Stimulated activated naive CD8-positive, alpha-beta T cell treated with anti-CD3 and anti-CD28 coated beads, Interleukin-15, amount 100 ng/mL, for 72 hours (primary cell): ENCODE measurements at regions not wholly inside any gene's neighbourhood (a gene's known extent, or its start where the extent isn't known, plus 50 kb on each side); places are given as distances from the start of the nearest gene placed in this dataset.

Experiments used
- ATAC-seq: fragments of 150-1000 bp; cut with Tn5 transposase; 2 replicates; pipeline ENCODE4 v1.10.0; 2021; ENCODE audit warnings: mild to moderate bottlenecking, moderate library complexity
- DNase-seq, 2 donors: peaks; one replicate each; pipeline ENCODE4 v3.0.0; 2021 to 2022
- H3K27ac Mint-ChIP-seq, 2 donors: one replicate each; pipeline ENCODE4 v1.8.0; 2022; ENCODE audit warnings: mild to moderate bottlenecking in 2 of 2, mixed read lengths in 2 of 2, moderate library complexity in 2 of 2
- H3K27me3 Mint-ChIP-seq: one replicate; pipeline ENCODE4 v1.8.0; 2022; ENCODE audit warnings: mixed read lengths
- H3K4me1 Mint-ChIP-seq: one replicate; pipeline ENCODE4 v1.8.0; 2022; ENCODE audit warnings: mild to moderate bottlenecking, mixed read lengths
- H3K4me3 Mint-ChIP-seq, 2 donors: one replicate each; pipeline ENCODE4 v1.8.0; 2022; ENCODE audit warnings: mild to moderate bottlenecking in 2 of 2, mixed read lengths in 2 of 2, moderate library complexity in 1 of 2
- H3K9me3 Mint-ChIP-seq, 2 donors: one replicate each; pipeline ENCODE4 v1.8.0; 2022; ENCODE audit warnings: mixed read lengths in 2 of 2

DNA sequence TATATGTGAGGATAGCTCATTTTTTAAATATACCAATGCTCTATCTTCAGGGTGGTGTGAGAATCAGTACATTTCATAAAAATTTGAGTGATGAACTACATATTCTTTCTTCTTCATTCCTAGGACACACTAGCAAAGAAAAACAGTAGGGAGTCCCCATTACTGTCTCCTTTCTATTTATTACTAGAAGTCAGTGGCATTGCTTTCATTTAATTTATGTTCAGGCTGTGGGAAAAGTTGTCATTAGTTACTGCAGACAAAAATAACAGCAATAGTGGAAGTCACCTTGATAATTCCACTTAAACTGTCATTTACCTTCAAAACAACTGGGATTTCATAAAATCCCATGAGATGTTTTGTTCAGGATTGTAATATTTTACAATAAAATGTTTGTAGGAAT lies 446.4 kb downstream of the GBE1 start:
- no peaks in the 10 kb centered on the region for H3K9me3 Mint-ChIP-seq
- DNase-seq (no peak), ATAC-seq (no peak)
- no peaks in the 10 kb centered on the region for H3K27me3 Mint-ChIP-seq
- no peak overlapping the region for H3K27ac Mint-ChIP-seq
- no peak overlapping the region for H3K4me3 Mint-ChIP-seq
- no peaks in the 10 kb centered on the region for H3K4me1 Mint-ChIP-seq

DNA sequence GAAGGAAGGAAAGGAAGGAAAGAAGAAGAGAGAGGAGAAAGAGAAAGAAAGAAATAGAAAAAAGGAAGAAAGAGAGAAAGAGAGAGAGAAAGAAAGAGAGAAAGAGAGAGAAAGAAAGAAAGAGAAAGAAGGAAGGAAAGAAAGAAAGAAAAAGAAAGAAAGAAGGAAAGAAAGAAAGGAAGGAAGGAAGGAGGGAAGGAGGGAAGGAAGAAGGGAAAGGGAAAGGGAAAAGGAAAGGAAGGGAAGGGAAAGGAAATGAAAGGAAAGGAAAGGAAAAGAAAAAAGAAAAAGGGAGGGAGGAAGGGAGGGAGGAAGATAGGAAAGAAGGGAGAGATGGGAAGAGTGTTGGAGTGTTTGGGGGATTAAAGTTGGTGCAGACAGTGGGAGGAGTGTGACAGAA lies 450.1 kb downstream of the GBE1 start:
- Mint-ChIP-seq H3K27me3 (no peaks in the 10 kb centered on the region), H3K4me1 (no peaks in the 10 kb centered on the region), H3K27ac (no peak overlapping the region), H3K4me3 (no peak overlapping the region), H3K9me3 (no peaks in the 10 kb centered on the region)
- DNase-seq (no peak), ATAC-seq (no peak)

DNA sequence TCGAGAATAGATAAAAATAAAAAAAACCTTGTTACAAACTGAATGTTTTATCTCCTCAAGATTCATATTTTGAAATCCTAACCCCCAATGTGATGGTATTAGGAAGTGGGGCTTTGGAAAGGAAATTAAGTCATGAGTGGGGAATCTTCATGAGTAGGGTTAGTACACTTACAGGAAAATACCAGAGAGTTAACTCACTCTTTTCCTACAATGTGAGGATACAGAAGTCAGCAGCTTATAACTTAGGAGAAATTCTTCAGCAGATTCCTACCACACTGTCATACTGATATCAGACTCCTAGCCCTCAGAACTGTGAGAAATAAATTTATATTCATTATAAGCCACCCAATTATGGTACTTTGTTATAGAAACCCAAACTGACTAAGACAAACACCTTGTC lies 453.1 kb downstream of the GBE1 start:
- Mint-ChIP-seq H3K9me3 (no peaks in the 10 kb centered on the region), H3K27ac (no peak overlapping the region), H3K27me3 (no peaks in the 10 kb centered on the region), H3K4me1 (no peaks in the 10 kb centered on the region), H3K4me3 (no peak overlapping the region)
- DNase-seq (no peak), ATAC-seq (no peak)

DNA sequence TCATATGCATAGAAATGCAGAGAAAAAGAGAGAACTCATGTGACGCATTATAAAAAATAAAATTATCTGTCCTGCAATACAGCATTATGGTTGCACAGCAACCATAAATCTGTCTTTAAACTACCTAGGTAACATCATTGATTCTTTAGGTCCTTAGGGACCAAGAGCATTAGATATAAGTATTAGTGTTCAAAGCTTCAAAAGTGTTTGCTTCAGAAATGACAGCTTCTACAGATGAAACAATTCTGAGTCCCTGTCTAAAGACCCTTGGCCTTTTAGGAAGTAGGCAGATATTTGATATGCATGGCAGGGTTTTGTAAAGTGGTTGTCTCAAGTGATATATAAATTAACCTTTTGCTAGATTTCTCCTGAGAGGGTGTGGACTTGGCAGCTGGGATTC lies 454.2 kb downstream of the GBE1 start:
- DNase-seq (no peak), ATAC-seq (no peak)
- Mint-ChIP-seq H3K4me3 (no peak overlapping the region), H3K4me1 (no peaks in the 10 kb centered on the region), H3K27me3 (no peaks in the 10 kb centered on the region), H3K27ac (no peak overlapping the region), H3K9me3 (no peaks in the 10 kb centered on the region)

DNA sequence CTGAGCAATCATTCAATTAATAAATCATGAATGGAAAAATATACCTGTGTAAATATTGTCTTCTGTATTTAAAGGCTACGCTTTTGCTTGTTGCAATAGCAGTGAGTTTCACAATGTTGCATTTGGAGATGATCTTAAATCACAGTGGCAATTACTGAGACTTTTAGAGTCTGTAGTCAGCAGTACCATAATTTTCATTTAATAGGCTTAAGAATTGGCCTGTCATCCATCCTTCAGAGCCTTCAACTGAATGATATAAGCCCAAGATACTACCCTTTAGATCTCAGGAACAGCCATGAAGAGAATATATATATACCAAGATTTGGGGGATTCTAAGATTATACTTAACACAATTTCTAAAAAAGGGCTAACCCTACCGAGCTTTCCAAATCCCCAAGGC lies 458.1 kb downstream of the GBE1 start:
- H3K4me3 Mint-ChIP-seq: no peak overlapping the region
- ATAC-seq: no peak
- peaks cover 0 to 5% of the 10 kb centered on the region in 2 donors for H3K9me3 Mint-ChIP-seq

DNA sequence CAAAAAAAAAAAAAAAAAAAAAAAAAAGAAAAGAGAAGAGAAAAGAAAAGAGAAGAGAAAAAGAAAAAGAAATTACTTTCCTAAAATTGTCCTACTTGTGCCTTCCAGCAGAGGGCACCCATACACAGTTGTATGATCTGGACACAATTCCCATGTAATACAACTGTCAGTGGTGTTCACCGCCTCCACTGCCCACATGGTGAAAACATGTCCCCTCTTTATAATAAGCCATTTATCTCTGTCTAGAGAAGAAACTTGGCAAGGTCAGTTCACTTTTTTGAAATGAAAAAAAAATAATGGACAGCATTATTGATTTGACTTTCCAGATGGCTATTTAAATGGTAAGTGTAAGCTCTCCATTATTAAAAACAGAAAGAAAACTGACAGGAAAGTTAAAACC lies 459.4 kb downstream of the GBE1 start:
- no peaks in the 10 kb centered on the region for H3K27me3 Mint-ChIP-seq
- no peak overlapping the region for H3K27ac Mint-ChIP-seq
- DNase-seq (no peak), ATAC-seq (no peak)
- H3K4me1 Mint-ChIP-seq: no peaks in the 10 kb centered on the region
- no peak overlapping the region for H3K4me3 Mint-ChIP-seq
- H3K9me3 Mint-ChIP-seq: peaks cover 0 to 10% of the 10 kb centered on the region in 2 donors

More for the DNA sequence above, 458.1 kb downstream of the GBE1 start:
- Mint-ChIP-seq H3K27me3 (no peaks in the 10 kb centered on the region), H3K27ac (no peak overlapping the region), H3K4me1 (no peaks in the 10 kb centered on the region)
- DNase-seq: no peak

DNA sequence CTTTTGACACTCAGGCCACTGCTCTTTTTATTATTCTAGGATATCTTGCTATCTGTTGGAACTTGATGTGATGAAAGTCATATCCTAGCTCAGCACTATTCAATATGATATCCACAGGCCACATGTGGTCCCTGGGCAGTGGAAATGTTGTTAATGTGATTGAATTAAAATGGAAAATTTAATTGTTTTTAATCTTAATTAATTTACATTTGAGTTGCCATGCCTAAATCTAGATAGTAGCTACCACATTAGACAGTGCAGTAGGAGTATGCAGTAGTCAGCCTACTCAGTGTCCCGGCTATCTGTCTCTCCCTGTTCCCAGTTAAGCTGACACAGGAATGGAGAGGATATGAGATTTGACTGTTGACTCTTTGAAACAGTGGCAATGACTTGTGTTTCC lies 460.2 kb downstream of the GBE1 start:
- no peak overlapping the region for H3K4me3 Mint-ChIP-seq
- ATAC-seq (no peak), DNase-seq (no peak)
- H3K27me3 Mint-ChIP-seq: no peaks in the 10 kb centered on the region
- peaks cover 0 to 10% of the 10 kb centered on the region in 2 donors for H3K9me3 Mint-ChIP-seq
- H3K27ac Mint-ChIP-seq: no peak overlapping the region
- H3K4me1 Mint-ChIP-seq: no peaks in the 10 kb centered on the region

DNA sequence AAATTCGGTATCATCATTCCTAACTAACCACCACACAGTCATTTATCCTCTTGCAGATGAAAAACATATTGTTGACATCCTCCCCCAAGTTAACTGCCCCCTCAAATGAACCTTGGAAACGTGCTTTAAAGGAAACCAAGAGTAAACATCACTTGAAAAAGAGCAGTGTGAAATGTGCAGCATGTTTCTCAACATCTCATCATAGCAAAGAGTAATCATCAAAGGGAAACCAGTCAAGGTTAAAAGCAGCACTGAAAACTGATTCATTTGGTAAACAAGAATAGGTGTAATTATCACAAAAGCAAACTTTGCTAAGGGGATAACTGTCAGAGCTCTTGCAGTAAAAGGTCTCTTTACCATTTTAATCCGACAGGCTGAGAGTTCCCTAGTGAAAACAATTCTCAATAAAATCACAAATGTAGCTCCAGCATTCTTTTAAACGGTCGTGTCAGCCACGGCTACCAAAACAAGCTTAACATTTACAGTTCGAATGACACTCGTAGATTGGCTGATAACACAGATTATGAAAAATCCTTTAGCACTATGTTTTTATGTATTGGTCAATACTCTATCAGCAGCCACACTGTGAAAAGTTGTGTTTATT lies 461.0 kb downstream of the GBE1 start:
- Mint-ChIP-seq H3K27ac (no peak overlapping the region), H3K9me3 (peaks cover 0 to 10% of the 10 kb centered on the region in 2 donors), H3K27me3 (no peaks in the 10 kb centered on the region), H3K4me1 (no peaks in the 10 kb centered on the region), H3K4me3 (no peak overlapping the region)
- no peak for ATAC-seq
- DNase-seq: no peak

DNA sequence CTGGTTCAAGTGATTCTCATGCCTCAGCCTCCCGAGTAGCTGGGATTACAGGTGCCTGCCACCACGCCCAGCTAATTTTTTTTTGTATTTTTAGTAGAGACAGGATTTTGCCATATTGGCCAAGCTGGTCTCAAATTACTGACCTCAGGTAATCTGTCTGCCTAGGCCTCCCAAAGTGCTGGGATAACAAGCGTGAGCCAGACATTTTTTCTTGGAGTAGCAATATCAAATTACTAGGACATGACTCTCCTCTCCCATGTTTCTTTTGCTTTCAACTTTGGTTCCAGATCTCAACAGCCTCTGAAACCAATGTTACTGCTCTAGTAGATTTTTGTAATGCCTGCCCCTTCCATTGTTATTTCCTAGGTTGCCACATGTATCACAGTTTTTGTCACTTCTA lies 462.0 kb downstream of the GBE1 start:
- H3K27me3 Mint-ChIP-seq: no peaks in the 10 kb centered on the region
- peaks cover 0 to 10% of the 10 kb centered on the region in 2 donors for H3K9me3 Mint-ChIP-seq
- no peaks in the 10 kb centered on the region for H3K4me1 Mint-ChIP-seq
- H3K27ac Mint-ChIP-seq: no peak overlapping the region
- H3K4me3 Mint-ChIP-seq: no peak overlapping the region
- DNase-seq (no peak), ATAC-seq (no peak)

DNA sequence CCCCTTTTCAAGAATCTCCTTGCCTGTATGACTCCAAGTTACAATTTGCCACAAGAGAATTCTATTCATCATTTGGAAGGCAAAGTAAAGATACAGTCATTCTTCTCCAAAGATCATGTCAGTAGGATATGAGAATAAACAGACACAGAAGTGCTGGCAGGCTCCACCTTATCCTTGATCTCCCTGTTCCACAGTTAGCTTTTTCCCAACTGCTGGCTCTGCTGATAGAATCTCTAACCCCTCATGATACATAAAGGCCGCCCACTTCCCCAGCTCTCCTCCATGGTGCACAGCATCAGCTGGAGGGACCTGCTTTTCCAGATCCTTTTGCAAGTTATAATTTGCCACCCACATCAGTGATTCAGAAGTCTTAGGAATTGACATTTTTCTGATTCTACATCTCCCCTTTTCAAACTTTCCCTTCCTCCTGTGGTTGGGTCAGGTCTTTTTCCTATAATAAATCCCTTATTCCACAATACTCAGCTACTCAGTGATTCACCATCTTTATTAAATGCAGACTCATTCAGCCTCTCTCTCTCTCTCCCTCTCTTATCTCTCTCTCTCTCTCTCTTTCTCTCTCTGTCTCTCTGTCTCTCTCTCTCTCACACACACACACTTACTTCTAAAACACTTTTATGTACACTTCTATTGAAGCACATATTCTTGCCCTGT lies 465.4 kb downstream of the GBE1 start:
- ATAC-seq (no peak), DNase-seq (no peak)
- H3K4me3 Mint-ChIP-seq: no peak overlapping the region
- no peaks in the 10 kb centered on the region for H3K27me3 Mint-ChIP-seq
- no peaks in the 10 kb centered on the region for H3K4me1 Mint-ChIP-seq
- H3K9me3 Mint-ChIP-seq: peaks cover 4 to 10% of the 10 kb centered on the region in 2 donors
- no peak overlapping the region for H3K27ac Mint-ChIP-seq

DNA sequence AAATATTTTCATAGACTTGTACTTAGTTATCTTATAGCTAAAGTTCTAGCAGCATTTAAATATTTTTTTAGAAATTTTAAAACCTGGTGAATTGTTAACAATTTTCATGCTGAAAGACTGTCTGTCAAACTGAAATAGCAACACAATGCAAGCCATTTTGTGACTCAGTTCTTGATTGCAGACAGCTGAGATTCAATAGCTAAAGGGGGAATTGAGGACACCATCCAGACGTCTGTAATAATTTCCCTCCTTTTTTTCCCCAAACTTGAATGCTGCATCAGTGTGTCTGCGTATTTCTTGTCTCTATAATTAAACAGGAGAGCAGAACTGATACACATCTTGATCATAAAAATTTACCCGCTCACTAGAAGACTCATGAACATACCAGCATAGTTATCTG lies 468.3 kb downstream of the GBE1 start:
- no peaks in the 10 kb centered on the region for H3K4me1 Mint-ChIP-seq
- H3K4me3 Mint-ChIP-seq: no peak overlapping the region
- H3K9me3 Mint-ChIP-seq: peaks cover 4 to 8% of the 10 kb centered on the region in 2 donors
- no peak overlapping the region for H3K27ac Mint-ChIP-seq
- DNase-seq: no peak
- no peak for ATAC-seq
- no peaks in the 10 kb centered on the region for H3K27me3 Mint-ChIP-seq

DNA sequence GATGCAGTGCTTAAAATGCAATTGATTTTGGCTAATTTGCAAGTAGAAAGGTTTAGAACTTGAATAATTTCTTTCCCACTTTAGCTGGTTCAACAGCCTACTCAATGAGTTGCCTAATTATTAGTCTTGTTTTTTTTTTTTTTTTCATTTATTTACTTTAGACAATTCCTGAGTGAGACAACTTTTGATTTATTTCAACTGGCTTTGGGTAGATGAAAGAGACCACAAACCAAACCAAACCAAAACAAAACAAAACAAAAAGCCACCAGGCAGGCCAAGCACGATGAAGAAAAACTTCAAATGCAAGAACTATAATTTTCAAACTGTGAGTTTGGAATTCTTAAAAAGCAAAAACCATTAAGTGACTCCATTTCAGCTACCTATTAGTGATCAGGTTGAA lies 469.9 kb downstream of the GBE1 start:
- H3K27ac Mint-ChIP-seq: no peak overlapping the region

DNA sequence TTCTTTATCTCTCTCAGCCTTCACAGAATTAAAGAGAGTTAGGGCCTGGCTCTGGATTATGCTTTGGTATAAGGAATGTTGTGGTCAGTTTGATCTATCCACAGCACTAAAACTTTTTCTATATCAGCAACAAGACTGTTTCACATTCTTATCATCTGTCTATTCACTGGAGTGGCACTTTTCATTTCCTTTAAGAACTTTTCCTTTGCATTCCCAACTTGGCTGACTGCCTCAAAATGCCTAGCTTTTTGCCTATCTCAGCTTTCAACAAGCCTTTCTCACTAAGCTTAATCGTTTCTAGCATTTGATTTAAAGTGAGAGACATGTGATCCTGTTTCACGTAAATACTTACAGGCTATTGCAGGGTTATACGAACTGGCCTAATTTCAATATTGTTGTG lies 471.8 kb downstream of the GBE1 start:
- H3K4me3 Mint-ChIP-seq: no peak overlapping the region
- ATAC-seq (no peak), DNase-seq (no peak)
- H3K9me3 Mint-ChIP-seq: peaks cover 4% of the 10 kb centered on the region in 2 donors
- H3K4me1 Mint-ChIP-seq: no peaks in the 10 kb centered on the region
- H3K27ac Mint-ChIP-seq: no peak overlapping the region
- H3K27me3 Mint-ChIP-seq: no peaks in the 10 kb centered on the region

More for the DNA sequence above, 469.9 kb downstream of the GBE1 start:
- ATAC-seq (no peak), DNase-seq (no peak)
- H3K4me3 Mint-ChIP-seq: no peak overlapping the region
- no peaks in the 10 kb centered on the region for H3K4me1 Mint-ChIP-seq
- no peaks in the 10 kb centered on the region for H3K27me3 Mint-ChIP-seq
- H3K9me3 Mint-ChIP-seq: peaks cover 4% of the 10 kb centered on the region in 2 donors

DNA sequence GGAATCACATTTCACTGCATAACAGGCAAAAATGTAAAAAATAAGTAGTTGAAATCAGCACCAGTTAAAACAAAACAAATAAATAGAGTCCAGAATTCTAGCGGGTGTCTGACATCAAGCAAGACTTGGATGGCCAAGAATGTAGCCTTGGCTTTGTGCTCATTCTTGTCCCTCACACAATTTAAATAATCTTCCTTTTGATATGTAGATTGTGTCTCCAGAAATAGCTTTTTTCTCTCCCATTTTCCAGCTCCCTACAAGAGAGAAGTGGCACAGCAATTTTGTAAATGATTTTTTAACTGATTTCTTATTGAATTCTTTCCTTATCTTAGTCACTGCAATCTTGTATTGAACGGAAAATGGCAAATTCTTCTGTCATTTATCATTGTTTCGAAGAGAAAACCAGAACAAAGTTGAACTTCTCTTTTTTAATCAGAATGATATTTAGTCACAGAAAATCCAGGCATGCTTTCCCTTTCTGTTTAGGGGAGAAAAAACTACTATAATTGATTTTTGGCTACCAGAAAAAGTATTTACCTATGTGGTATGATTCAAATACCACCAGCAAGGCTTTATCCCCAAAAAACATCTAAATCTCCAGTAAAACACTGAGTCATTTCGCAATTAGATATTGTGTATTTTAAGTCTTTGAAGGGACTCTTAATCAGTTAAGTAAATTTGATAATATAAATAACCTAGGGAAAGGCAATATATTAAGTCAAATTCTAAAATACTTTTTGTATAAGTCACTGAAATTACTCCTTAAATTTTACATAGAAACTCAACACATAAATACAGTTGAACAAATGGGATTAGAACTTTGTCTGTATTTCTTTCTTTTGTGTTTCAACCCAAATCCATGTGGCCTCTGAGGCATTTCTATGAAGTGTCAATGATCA lies 481.7 kb downstream of the GBE1 start:
- no peaks in the 10 kb centered on the region for H3K27me3 Mint-ChIP-seq
- ATAC-seq (no peak), DNase-seq (no peak)
- H3K4me3 Mint-ChIP-seq: no peak overlapping the region
- peaks cover 0 to 5% of the 10 kb centered on the region in 2 donors for H3K9me3 Mint-ChIP-seq
- H3K4me1 Mint-ChIP-seq: no peaks in the 10 kb centered on the region
- H3K27ac Mint-ChIP-seq: no peak overlapping the region

DNA sequence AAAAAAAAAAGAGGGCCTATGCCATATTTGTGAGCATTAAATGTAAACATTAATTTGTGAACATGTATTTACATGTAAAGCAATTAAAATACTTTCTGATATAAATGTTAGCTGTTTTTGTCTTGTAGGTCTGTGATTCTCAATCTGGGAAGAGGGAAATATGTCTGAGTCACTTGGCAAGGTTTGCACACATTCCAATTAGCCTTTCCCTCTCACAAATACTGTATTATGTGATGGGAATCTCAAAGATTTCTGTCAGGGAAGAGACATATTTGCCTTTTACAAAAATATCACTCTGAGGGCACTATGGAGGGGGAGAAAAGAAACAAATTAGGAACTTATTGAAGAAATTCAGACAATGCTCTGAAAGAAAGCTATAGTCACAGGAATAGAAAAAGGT lies 483.6 kb downstream of the GBE1 start:
- H3K4me1 Mint-ChIP-seq: no peaks in the 10 kb centered on the region
- H3K9me3 Mint-ChIP-seq: peaks cover 0 to 9% of the 10 kb centered on the region in 2 donors
- no peak for ATAC-seq
- no peak overlapping the region for H3K4me3 Mint-ChIP-seq
- no peaks in the 10 kb centered on the region for H3K27me3 Mint-ChIP-seq
- no peak for DNase-seq
- H3K27ac Mint-ChIP-seq: no peak overlapping the region

DNA sequence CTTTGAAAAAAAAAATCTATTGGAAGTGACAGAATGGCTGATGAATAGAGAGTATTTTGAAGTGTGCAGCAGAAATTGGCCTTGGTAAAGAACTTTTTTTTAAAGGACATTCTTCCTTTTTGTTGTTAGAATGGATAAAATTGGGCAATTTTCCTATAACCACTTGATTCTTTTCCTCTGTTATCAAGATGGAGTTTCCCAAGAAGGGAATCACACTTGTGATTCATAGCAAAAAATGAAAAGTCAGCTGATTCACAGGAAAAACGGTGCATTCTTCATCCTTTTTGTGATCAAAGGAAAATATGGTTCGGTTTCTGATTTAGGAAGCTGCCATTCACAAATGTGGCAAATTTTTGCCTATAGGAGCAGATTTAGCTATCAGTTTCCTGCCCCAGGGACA lies 486.8 kb downstream of the GBE1 start:
- no peak overlapping the region for H3K27ac Mint-ChIP-seq
- no peaks in the 10 kb centered on the region for H3K27me3 Mint-ChIP-seq
- no peak overlapping the region for H3K4me3 Mint-ChIP-seq
- no peaks in the 10 kb centered on the region for H3K4me1 Mint-ChIP-seq
- DNase-seq (no peak), ATAC-seq (no peak)
- H3K9me3 Mint-ChIP-seq: peaks cover 0 to 4% of the 10 kb centered on the region in 2 donors
